ENCODE measurements at regions not wholly inside any gene's neighbourhood (a gene's known extent, or its start where the extent isn't known, plus 50 kb on each side); places are given as distances from the start of the nearest gene placed in this dataset.

- no peak for TF ChIP-seq CTCF (conservative IDR thresholded peaks at IDR 0.05; ENCODE audit: low read length)
- no peak for TF ChIP-seq EZH2phosphoT487 (IDR thresholded peaks at IDR 0.05; ENCODE audit: borderline replicate concordance)
These were observed 56.5 kb upstream of the DACT2 start for GRCh38 chr6:168376120-168376519.

Data from Loucy (cell line).